ENCODE measurements at regions not wholly inside any gene's neighbourhood (a gene's known extent, or its start where the extent isn't known, plus 50 kb on each side); places are given as distances from the start of the nearest gene placed in this dataset.
"Not testable (repeated sequence)": the region's sequence is repeated elsewhere in the genome, so short reads cannot be mapped to it uniquely, and the experiment has no call there.

DNA sequence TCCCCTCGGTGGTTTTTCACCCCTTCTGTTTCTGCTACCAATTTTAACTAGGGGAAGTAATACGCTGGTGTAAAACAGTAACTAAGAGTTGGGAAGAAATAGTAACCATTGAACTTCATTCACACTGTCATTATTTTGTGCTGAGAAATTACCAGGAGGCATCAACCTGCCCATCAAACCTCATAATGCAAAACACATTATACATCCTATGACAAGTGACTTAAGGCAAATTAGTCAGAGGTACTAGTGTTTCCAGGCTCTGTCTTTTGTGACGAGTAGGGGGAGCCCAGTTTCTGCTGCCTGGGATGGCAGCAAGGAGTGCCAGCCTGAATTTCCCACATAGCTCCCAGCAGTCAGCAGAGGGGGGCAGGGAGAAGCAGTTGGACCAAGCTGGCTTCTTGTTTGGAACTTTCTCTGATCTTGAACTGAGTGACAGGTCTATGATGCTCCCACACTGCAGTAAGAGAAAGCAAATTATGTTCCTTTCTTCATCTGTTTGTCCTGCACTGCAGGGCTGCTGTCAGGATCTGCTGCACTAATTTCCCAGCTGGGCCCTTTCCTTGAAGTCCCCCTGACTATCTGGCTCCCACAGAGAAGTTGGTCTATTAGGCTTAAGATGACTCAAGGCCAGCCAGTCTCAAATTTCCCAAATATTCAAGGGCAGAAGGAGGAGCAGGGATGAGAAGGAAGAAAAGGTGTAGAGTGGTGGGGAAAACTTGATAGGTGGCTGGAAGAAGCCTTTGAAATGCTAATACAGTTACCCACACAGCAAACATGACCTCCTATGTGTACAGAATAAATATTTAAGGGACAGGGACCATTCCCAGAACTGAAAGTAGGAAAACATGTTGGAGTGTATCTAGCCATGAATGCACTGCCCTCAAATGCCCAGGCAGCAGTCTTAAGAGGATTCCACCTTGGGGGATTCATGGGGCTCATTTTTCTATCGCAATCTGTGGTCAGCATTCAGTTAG is 322.8 kb downstream of the SEC16B start:
- DNase-seq: no peak

DNA sequence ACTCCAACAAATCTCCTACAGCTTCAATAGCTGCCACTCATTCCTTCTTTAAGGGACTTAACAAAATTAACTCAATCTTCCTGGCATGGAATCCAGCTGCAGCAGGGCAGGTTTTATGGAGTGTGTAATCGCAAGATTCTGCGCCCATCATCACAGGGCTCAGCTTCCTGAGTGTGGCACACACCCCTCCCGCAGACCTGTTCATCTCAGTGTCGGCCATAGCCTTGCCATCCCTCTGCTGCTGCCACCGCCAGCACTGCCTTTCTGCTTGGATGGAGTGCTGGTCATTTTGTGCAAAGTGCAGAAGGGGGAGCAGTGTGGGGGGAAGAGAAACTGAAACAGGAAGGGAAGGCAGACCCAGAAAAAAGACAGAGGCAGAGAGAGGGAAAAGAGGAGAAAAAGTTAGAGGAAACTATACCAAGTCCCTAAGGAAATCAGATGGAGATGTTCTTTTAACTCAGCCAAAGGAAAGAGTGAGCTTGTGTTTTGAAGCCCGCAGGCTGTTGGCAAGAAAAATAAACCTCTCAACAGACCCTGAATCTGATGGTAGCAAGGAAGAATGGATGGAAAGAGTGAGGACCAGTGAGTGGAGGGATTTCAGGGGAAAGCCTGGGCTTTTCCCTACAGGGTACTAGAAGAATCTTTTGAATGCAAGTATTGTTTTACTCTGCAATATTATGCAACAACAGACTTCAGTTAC is 324.2 kb downstream of the SEC16B start:
- peak in 17 of 51 donors; percentile 2 to 29 (median 7) for DNase-seq

DNA sequence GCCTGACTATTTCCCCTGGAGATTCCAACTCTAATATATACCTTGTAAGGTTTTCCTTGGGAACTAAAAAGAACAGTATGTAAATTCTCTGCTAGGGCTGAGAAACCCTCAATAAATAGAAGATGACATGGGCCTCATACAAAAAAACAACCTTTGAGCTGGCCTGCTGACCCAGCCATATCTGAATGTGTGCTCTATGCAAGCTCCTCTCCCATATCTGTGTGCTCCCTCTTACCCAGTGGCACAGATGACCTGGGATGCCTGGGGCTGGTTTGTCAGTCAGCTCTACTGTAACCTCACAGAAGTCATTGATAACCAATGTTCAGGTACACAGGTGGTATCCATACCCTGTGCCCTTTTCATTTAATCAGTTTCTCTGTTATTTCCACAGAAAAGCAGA is 329.2 kb downstream of the SEC16B start:
- DNase-seq: no peak

DNA sequence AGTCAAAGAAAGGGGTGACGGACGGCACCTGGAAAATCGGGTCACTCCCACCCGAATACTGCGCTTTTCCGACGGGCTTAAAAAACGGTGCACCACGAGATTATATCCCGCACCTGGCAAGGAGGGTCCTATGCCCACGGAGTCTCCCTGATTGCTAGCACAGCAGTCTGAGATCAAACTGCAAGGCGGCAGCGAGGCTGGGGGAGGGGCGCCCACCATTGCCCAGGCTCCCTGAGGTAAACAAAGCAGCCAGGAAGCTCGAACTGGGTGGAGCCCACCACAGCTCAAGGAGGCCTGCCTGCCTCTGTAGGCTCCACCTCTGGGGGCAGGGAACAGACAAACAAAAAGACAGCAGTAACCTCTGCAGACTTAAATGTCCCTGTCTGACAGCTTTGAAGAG is 335.7 kb downstream of the SEC16B start:
- not testable (repeated sequence) for DNase-seq

DNA sequence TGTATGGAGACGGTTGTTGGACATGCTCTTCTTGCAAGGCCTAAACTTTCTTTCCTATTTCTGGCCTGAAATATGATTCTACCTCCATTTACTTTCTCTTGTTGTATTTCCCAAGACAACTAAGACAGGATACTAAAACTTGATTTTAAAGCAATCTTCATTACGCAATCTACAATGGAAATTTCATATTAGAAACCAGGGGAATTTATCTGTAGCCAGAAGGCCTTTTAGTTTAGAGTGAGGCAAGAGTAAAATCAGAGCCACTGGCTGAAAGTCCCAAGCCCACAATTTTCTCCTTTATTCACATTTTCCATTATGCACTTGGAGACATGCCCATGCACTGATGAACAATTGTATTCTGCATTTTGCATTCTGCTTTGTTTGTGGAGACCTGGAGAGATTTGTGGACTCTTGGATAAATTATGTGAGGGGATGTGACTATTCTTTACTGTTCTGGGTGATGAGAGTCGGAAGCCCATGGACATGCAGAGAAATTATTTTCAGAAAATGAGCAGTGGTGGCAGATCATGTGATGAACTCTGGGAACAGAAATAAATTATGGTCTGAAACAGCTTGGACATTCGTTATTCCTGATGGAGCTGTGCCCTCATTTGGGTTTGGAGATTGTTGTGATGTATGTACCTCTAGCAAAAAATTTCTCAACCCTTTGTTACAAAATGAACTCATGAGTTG is 336.8 kb downstream of the SEC16B start:
- no peak for DNase-seq

DNA sequence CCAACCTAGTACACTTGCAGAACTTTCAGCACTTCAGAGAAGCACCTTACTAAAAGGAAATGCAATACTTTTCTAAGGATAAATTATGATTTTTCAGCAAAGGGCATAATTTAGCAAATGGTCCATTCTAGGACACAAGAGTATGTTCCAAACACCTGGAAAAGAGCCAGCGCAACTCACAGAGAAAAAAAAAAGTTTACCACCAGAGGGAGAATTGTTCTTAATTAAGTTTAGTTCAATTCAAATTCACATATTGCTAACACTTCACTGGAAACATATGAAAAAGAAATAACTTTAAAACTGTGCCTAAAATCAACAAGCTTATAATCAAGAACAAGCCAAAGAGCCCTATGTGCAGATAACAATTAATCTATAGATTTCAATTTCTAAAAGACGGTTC is 338.1 kb downstream of the SEC16B start:
- no peak for DNase-seq

DNA sequence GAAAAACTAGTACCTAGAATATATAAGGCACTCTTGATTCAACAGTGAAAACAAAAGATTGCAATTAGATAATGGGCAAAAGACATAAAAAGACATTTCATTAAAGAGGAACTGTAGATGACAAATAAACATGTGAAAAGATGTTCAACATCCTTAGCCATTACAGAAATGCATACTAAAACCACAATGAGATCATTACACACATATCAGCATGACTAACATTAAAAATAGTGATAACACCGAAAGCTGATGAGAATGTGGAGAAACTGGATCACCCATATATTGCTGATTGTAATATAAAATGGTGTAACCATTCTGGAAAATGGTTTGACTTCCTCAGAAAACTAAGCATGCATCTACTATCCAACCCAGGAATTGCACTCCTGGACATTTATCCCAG is 340.3 kb downstream of the SEC16B start:
- no peak for DNase-seq

DNA sequence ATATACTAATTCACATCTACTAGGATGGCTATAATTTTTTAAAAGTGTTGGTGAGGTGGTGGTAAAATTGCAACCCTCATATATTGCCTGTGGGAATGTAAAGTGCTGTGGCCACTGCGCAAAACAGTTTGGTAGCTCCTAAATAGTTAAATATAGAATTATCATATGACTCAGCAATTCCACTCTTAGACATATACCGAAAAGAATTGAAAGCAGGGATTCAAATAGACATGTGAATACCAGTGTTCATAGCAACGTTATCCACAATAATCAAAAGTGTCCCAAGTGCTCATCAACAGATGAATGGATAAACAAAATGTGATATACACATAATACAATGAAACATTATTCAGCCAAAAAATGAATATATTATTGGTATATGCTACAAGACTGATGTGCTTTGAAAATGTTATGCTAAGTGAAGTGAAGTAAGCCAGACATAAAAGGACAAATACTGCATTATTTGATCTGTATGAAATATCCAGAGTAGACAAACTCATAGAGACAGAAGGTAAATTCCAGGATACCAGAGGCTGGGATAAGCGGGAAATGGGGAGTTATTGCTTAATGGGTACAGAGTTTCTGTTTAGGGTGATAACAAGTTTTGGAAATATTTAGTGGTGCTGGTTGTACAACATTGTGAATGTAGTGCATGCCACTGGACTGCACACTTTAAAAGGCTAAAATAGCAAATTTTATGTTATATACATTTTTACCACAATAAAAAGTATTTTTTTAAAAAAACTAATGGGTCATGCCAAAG is 342.5 kb downstream of the SEC16B start:
- DNase-seq: no peak

DNA sequence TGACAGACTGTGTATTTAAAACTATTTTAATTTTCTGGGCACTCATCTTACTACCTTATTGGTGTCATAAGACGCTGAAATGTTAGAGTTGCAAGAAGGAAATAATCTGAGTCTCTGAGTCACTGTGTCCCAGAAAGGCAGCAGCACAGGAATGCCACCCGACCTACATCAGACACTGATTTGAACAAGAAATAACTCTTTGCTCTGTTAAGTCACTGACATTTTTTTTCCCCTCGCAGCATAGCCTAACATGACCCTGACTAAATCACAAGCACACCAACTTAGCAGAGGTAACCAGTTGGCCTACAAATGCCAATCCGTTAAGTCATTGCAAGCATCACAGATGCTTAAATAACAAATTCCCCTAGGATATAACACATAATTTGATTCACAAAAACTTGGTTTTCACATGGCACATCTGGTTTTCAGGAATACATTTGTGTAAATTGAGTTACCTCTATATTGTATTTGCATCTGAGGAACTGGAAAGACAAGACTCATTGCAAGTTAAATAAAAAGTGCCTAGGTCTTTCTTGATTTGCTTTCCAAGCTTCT is 349.1 kb downstream of the SEC16B start:
- no peak for DNase-seq

DNA sequence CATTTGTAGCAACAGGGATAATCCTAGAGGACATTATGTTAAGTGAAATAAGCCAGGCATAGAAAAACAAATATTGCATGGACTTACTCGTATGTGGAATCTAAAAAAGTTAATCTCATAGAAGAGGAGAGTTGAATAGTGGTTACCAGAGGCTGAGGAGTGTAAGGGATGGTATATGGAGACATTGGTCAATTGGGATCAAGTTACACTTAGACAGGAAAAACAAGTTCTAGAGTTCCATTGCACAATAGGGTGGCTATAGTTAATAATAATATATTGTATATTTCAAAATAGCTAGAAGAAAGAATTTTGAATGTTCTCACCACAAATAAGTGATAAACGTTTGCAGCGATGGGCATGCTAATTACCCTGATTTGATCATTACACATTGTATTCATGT is 354.6 kb downstream of the SEC16B start:
- no peak for DNase-seq

DNA sequence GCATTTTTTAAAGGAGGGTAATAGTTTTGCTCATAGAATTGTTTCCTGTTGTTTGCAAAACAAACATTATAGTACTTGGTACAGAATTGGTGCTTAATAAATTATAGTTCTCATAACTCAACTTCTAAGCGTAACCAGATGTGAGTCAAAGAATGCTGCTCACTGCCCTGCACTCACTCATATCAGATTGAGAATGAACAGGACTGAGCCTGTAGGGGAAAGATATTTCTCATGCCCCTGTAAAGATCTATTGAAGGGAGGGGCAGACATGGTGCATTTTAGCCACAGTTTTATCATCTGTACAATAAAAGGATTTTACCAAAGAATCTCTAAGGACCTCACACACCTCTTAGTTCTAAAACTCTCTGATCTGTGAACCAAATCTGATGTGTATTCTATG is 358.5 kb downstream of the SEC16B start:
- no peak for DNase-seq

DNA sequence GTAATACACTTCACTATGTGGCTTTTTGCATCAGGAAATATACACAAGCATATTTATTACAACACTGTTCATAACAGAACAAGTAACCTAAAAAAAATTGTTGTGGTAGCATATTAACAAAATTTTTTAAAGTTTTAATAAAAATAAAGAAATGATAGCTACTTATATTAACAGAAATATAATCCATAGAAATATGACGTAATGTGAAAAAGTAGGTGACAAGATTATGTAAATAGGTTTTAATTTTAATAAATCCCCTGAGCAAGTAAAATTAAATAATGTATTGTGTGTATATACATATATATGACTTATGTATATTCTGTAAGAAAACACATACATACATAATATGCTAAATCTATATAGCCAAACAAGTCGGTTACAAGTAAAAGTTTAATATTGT is 359.9 kb downstream of the SEC16B start:
- no peak for DNase-seq

DNA sequence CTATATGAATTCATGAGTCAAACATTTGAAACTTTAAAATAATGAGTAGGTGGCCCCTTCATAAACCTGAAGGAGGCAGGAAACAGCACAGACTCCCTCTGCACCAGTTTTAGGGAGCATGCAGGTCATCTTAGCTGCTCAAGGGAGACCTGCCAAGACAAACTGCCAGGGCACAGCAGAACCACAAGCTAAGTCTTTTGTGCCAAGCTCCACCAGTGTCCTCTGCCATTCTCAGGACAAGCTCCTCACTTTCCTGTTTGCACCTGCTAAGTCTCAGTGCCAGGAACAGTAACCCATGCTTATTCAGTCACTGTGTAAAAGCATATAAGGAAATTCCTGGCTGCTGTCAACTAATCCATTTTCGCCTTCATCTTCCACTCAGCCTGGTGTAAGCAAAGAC is 368.9 kb downstream of the SEC16B start:
- peak in 2 of 51 donors; percentile 2 to 16 for DNase-seq

DNA sequence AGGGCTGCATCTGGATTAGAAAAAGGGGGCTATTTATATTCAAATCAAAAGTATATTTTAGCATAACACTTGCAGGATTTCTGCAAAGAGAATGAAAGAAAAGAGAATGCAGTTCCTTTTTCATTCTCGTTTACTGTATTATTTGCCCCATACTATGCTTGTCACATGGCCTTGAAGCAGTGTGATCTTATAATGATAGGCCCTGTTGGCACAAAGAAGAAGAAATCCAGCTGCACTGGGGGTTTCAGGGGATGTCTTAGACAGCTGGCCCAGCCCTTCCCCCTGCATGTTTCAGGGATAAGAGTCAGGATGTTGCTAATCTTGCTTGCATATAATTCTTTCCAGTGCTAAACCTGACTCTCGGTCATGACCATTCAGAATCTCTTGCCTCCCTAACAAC is 369.5 kb downstream of the SEC16B start:
- DNase-seq: peak in 1 of 51 donors; percentile 24

DNA sequence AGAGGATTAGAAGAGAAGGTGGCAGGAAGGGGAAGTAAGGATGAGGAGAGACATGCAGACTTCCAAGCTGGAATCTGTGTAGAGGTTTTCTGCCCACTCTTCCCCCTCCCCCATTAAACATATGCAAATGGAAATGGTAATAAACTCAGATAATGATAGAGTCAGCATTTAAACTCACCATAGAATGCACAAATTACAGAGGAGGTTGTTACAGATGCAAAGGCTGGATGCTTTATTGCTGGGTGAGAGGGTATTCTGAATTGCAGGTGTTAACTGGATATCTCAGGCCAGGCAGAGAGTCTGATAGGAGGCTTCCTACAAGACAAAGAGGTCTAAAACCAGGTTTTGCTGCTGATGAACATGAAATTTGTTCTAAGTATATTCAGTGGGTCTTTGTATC is 372.5 kb downstream of the SEC16B start:
- DNase-seq: no peak

DNA sequence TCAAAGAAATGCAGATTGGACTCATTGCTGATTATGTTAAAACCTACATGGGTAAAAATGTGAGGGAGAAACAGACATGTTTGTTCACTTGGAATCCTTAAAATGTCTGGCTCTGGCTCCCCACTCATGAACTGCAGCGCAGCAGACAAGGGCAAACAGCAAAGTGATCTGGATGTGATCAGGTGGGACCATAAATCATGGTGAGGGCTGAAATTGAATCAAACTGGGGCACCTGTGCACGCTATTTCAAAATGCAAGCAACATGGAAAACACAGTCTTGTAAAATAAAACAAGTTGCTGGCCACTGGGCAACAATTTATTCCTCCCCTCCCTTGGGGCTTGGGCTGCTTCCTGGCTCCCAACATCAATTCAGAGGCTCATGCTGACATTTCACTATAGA is 373.4 kb downstream of the SEC16B start:
- no peak for DNase-seq

DNA sequence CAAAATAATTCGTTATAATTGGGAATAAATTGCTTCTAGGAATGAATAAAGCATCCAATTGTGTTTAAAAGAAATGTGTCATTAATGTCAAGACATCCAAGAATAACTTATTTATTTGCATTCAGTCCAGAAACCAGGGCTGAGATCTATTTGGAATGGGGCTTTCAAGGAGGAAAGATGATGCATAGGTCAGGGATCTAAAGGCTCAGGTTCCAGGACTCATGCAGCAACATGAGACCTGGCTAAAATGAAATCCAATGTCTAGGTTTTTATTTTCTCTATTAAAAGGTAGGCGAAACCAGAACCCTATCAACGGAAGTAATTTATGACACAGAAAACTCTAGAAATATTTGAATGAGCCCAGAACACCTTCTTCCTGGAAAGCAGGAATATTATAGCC is 376.8 kb downstream of the SEC16B start:
- DNase-seq: no peak

DNA sequence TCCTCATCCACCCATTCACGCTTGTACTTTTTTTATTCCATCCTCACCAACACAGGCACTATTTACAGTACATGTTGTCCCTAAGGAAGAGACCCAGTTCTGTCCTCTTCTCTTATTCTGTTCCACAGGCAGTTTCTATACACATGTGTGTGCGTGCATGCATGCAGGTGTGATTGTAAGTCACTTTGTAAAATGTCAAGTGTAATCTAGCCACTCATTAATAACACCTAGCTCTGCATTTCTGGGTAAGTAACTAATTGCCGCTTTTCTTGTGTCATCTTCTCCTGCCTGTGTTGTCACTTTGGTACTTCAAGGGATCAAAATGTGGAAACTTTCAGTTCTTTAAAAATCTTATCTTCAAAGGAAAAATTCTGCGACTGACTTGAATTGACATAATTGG is 377.2 kb downstream of the SEC16B start:
- no peak for DNase-seq

DNA sequence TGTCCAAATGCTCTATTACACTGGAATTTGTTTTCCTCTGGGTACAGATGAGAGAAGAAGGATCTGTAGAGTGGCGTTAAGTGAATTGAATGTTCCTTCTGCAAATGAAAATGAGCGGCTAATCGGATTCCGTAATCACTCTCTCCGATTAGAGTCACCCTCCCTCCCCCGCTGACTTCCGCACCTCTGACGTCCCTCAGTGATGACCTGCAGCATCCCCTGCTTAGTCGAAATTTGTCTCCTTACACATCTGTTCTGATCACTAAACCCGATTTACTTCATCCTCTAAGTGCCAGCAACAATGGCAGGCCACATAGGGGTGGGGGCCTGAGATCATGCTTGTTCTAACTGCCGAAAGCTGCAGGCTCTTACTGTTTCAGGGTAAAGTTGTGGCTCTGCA is 378.7 kb downstream of the SEC16B start:
- DNase-seq: no peak

DNA sequence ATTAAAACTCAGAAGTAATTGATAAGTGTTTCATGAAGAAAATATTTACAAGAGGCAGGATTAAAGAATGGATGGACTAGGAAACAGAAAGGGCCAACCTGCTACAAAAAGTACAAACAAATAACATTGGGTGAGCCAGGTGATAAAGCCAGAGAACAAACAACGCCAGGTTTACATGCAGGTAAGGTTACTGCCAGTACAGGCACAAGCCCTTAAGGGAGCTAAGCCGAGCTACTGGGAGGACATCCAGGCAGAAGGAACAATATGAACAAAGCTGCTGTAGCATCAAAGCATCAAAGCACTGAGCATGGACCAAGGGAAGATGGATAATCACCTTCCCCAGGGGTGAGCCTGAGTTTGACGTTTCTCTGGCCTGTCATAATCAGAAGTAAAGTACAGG is 380.7 kb downstream of the SEC16B start:
- DNase-seq: no peak

DNA sequence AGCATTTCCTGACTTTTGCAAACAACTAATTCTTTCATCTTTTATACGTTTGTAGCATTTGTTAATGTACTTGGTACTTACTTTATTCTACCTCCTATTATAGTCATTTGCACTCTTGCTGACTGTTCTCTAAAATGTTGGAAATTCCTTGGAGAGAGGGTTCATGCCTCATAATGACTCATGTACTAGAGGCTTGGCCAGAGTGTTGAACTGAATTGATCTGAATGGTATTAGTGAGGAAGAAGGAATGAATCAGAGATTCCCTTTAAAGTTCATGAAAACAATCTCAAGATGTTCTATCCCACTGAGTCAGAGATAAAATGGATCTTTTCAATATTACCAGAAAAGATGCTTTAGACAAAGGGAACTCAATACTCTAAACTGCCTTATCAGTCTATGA is 383.4 kb downstream of the SEC16B start:
- no peak for DNase-seq
